ENCODE measurements at regions not wholly inside any gene's neighbourhood (a gene's known extent, or its start where the extent isn't known, plus 50 kb on each side); places are given as distances from the start of the nearest gene placed in this dataset.

DNA sequence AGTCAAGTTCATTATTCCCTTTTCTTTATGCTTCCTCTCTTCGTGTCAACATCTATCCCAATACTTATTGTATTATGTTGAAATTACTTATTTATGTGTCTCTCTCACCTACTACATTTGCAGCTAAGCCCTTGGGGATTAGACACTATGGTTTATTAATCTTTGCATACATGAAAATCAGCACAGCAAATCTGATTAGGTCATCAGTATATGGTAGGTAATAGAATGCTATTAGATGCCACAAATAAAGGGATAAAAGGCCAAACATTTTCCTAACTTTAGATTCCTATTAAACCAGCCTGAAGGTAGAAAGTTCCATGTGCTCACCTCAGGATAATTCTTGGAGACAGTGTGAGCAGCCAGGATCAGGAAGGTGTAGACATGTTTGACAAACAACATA lies 490.1 kb upstream of the MPDZ start:
- TF ChIP-seq POLR2A (IDR thresholded peaks at IDR 0.05; ENCODE audit: low read depth) (no peak), EP300 (IDR thresholded peaks at IDR 0.05) (no peak), POLR2AphosphoS5 (IDR thresholded peaks at IDR 0.05) (no peak)
- TF ChIP-seq, protein P1, sequence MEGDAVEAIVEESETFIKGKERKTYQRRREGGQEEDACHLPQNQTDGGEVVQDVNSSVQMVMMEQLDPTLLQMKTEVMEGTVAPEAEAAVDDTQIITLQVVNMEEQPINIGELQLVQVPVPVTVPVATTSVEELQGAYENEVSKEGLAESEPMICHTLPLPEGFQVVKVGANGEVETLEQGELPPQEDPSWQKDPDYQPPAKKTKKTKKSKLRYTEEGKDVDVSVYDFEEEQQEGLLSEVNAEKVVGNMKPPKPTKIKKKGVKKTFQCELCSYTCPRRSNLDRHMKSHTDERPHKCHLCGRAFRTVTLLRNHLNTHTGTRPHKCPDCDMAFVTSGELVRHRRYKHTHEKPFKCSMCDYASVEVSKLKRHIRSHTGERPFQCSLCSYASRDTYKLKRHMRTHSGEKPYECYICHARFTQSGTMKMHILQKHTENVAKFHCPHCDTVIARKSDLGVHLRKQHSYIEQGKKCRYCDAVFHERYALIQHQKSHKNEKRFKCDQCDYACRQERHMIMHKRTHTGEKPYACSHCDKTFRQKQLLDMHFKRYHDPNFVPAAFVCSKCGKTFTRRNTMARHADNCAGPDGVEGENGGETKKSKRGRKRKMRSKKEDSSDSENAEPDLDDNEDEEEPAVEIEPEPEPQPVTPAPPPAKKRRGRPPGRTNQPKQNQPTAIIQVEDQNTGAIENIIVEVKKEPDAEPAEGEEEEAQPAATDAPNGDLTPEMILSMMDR (IDR thresholded peaks at IDR 0.05) = no peak

Measured in esophagus muscularis mucosa (tissue), 4 donors.